Spleen (tissue), 11 donors: ENCODE measurements at regions not wholly inside any gene's neighbourhood (a gene's known extent, or its start where the extent isn't known, plus 50 kb on each side); places are given as distances from the start of the nearest gene placed in this dataset.

Source experiments
- DNase-seq: peaks from one replicate; pipeline ENCODE4 v3.0.0-alpha.2; 2020
- H3K27ac ChIP-seq, 8 donors: fragments of 200-600 bp; sonication (generic) in 7 of 8; 1 replicate in 4 of 8; 2 replicates in 4 of 8; pipeline versions ENCODE4 v1.5.0 to v1.8.0; 2016 to 2021; ENCODE audit warnings: inconsistent platforms in 4 of 8, mild to moderate bottlenecking in 4 of 8, moderate library complexity in 1 of 8
- H3K27me3 ChIP-seq, 7 donors: fragments of 200-600 bp; sonication (generic) in 6 of 7; replicated peaks in 1 of 7; 1 replicate in 4 of 7; 2 replicates in 3 of 7; pipeline versions ENCODE4 v1.5.0 to v1.8.0; 2016 to 2021; ENCODE audit warnings: inconsistent platforms in 3 of 7, mild to moderate bottlenecking in 1 of 7
- H3K36me3 ChIP-seq, 6 donors: fragments of 200-600 bp; sonication (generic) in 5 of 6; 1 replicate in 4 of 6; 2 replicates in 2 of 6; pipeline versions ENCODE4 v1.5.0 to v1.8.0; 2016 to 2021; ENCODE audit warnings: inconsistent platforms in 2 of 6
- H3K4me1 ChIP-seq, 6 donors: fragments of 200-600 bp; sonication (generic) in 5 of 6; 1 replicate in 3 of 6; 2 replicates in 3 of 6; pipeline versions ENCODE4 v1.5.0 to v1.8.0; 2016 to 2021; ENCODE audit warnings: inconsistent platforms in 3 of 6
- H3K4me3 ChIP-seq, 8 donors: fragments of 200-600 bp; sonication (generic) in 7 of 8; 1 replicate in 4 of 8; 2 replicates in 4 of 8; pipeline versions ENCODE4 v1.5.0 to v1.8.0; 2016 to 2021; ENCODE audit warnings: inconsistent platforms in 4 of 8, mild to moderate bottlenecking in 4 of 8, moderate library complexity in 2 of 8
- H3K9me3 ChIP-seq, 8 donors: fragments of 200-600 bp; sonication (generic) in 7 of 8; 1 replicate in 4 of 8; 2 replicates in 4 of 8; pipeline versions ENCODE4 v1.5.0 to v1.8.0; 2016 to 2021; ENCODE audit warnings: inconsistent platforms in 4 of 8
- CTCF ChIP-seq, 11 experiments: fragments of 200-600 bp in 7 of 11; fragments of 450-650 bp in 4 of 11; sonication (generic) in 4 of 11; IDR thresholded peaks in 8 of 11; conservative IDR thresholded peaks in 3 of 11; 1 replicate in 7 of 11; 2 replicates in 4 of 11; pipeline versions ENCODE4 v1.4.0 to v1.8.0; 2016 to 2021; ENCODE audit warnings: antibody characterized with exemption in 11 of 11, inconsistent platforms in 4 of 11, mild to moderate bottlenecking in 1 of 11
- POLR2A ChIP-seq, 3 donors: fragments of 450-650 bp; IDR thresholded peaks; one replicate each; pipeline ENCODE4 v1.5.1; 2017; ENCODE audit warnings: antibody characterized with exemption in 3 of 3, mild to moderate bottlenecking in 1 of 3
- POLR2AphosphoS5 ChIP-seq, 3 donors: sonication (generic); formaldehyde crosslinking; IDR thresholded peaks; one replicate each; pipeline ENCODE4 v1.5.1; 2017; ENCODE audit warnings: antibody characterized with exemption in 3 of 3
- WGBS, 5 donors: extraction: QIAGEN DNeasy Blood & Tissue Kit in 3 of 5; methylation state at CpG; one replicate each; pipeline versions ENCODE4 v1.1.5 to v1.1.7; 2013 to 2018; 5-methylcytosine and 5-hydroxymethylcytosine counted together
- intact Hi-C: fragments of 100-400 bp; cut with DNase I; formaldehyde crosslinking; loops from one replicate; pipeline ENCODE4 v1.15.0; 2023; ENCODE audit warnings: low total_unique reads
- donor health status: healthy with polysubstance abuse.
- donor health status: DM: no; HTN: no; CAD: no; lungs with moderate emphysema.
- donor health status: DM: no; HTN: no; CAD: no.
- donor health status: Bipolar disorder and iron deficiency.
- donor health status: healthy.
- donor health status: DM: no; HTN: no; CAD: no.
- donor health status: DM: yes; HTN: yes; CAD: no.

- H3K36me3 ChIP-seq: no peaks in the 10 kb centered on the region
- H3K9me3 ChIP-seq: no peaks in the 10 kb centered on the region
- TF ChIP-seq CTCF (IDR thresholded peaks at IDR 0.05 in 8 of 11, conservative IDR thresholded peaks at IDR 0.05 in 3 of 11): no peak
- no peak for TF ChIP-seq POLR2A (IDR thresholded peaks at IDR 0.05)
- no peak for TF ChIP-seq POLR2AphosphoS5 (IDR thresholded peaks at IDR 0.05)
- H3K27me3 ChIP-seq: peaks cover 0 to 27% (median 0%) of the 10 kb centered on the region in 7 donors
- no peak overlapping the region for H3K27ac ChIP-seq
- H3K4me3 ChIP-seq: no peak overlapping the region
- no peak for DNase-seq
- intact Hi-C loops: no loop called here
- no peaks in the 10 kb centered on the region for H3K4me1 ChIP-seq
Measured at GRCh38 chr9:15113288-15113687, 193.7 kb downstream of the TTC39B start.

GRCh38 chr9:15111071-15111470, 195.9 kb downstream of the TTC39B start:
- H3K36me3 ChIP-seq: no peaks in the 10 kb centered on the region
- intact Hi-C loops: no loop called here
- no peaks in the 10 kb centered on the region for H3K4me1 ChIP-seq
- H3K4me3 ChIP-seq: no peak overlapping the region
- TF ChIP-seq POLR2A (IDR thresholded peaks at IDR 0.05) (no peak), CTCF (IDR thresholded peaks at IDR 0.05 in 8 of 11, conservative IDR thresholded peaks at IDR 0.05 in 3 of 11) (no peak), POLR2AphosphoS5 (IDR thresholded peaks at IDR 0.05) (no peak)
- no peak overlapping the region for H3K27ac ChIP-seq
- peaks cover 0 to 8% (median 0%) of the 10 kb centered on the region in 7 donors for H3K27me3 ChIP-seq
- no peak for DNase-seq
- H3K9me3 ChIP-seq: peaks cover 0 to 9% (median 6%) of the 10 kb centered on the region in 8 donors

GRCh38 chr9:15104826-15105420, 194.7 kb upstream of the FREM1 start:
- Histone ChIP-seq H3K36me3 (no peaks in the 10 kb centered on the region), H3K27me3 (no peaks in the 10 kb centered on the region), H3K9me3 (peaks cover 0 to 9% (median 6%) of the 10 kb centered on the region in 8 donors), H3K27ac (no peak overlapping the region), H3K4me1 (no peaks in the 10 kb centered on the region), H3K4me3 (no peak overlapping the region)
- intact Hi-C loops: no loop called here
- WGBS, 5 donors: 33 to 38% (median 38%) methylated on average over 4 of the region's 4 CpGs
- DNase-seq: no peak
- TF ChIP-seq CTCF (IDR thresholded peaks at IDR 0.05 in 8 of 11, conservative IDR thresholded peaks at IDR 0.05 in 3 of 11) (peak; percentile 22 to 72 (median 51)), POLR2A (IDR thresholded peaks at IDR 0.05) (no peak)

GRCh38 chr9:15103290-15103689, 193.1 kb upstream of the FREM1 start:
- intact Hi-C loops: no loop called here
- WGBS, 5 donors: 55 to 69% (median 62%) methylated on average over 3 of the region's 3 CpGs

More at GRCh38 chr9:15103290-15103689, 193.1 kb upstream of the FREM1 start:
- Histone ChIP-seq H3K9me3 (peaks cover 0 to 9% (median 6%) of the 10 kb centered on the region in 8 donors), H3K4me3 (no peak overlapping the region), H3K4me1 (no peaks in the 10 kb centered on the region), H3K27me3 (no peaks in the 10 kb centered on the region), H3K36me3 (no peaks in the 10 kb centered on the region), H3K27ac (no peak overlapping the region)
- no peak for TF ChIP-seq CTCF (IDR thresholded peaks at IDR 0.05 in 8 of 11, conservative IDR thresholded peaks at IDR 0.05 in 3 of 11)
- DNase-seq: no peak
